Stimulated activated naive CD4-positive, alpha-beta T cell (primary cell): ENCODE measurements at regions not wholly inside any gene's neighbourhood (a gene's known extent, or its start where the extent isn't known, plus 50 kb on each side); places are given as distances from the start of the nearest gene placed in this dataset.

ENCODE experiments used
- DNase-seq, 6 experiments: peaks; one replicate each; lab custom pipeline; 2025; lab: John Stamatoyannopoulos, UW

GRCh38 chr7:18153183-18153748, 125.6 kb upstream of the PRPS1L1 start:
- DNase-seq = no peak

DNA sequence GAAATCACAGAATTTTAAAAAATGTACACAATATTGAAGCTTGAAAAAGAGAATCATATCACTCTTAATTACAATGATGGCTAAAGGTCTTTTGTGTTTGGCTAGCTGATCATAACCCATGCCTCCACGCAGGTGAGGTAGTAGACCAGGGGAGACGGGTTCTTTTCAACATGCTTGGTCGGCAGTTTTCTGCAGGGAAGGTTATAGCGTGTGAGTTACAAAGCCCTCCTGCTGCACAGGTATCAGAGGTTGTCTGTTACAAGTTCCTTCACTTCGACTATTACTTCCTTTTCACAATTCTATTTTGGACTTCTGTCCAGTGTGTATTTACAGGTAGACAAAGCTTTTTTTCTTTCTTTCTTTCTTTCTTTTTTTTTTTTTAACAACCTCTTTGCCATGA, 127.1 kb upstream of the PRPS1L1 start:
- DNase-seq = no peak

- DNase-seq = no peak
These were observed 129.6 kb upstream of the PRPS1L1 start for GRCh38 chr7:18157233-18157632.

- no peak for DNase-seq
These were observed 135.0 kb upstream of the PRPS1L1 start for GRCh38 chr7:18162657-18163056.

- no peak for DNase-seq
These were observed 135.4 kb upstream of the PRPS1L1 start for GRCh38 chr7:18163091-18163490.

GRCh38 chr7:18165166-18165565, 137.5 kb upstream of the PRPS1L1 start:
- no peak for DNase-seq

DNA sequence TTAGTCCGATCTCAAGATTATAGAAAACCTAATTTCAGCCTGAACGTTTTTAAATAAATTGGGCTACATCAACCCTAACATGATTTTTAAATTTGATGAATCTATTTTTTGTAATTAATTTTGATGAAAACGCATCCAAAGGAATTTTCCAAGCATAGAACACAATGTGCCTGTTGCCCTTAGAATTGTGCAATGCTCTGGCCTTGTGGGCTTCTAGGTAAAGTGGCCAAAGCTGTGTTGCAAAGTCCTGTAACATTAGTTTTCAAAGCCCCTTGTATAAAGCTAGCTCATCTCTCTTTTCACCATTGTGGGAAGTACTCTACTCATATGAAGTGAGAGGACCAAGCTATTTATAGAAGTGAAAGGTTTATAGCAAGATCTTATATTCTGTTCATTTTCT, 138.4 kb upstream of the PRPS1L1 start:
- no peak for DNase-seq

GRCh38 chr7:18167815-18168214, 140.2 kb upstream of the PRPS1L1 start:
- no peak for DNase-seq

GRCh38 chr7:18174996-18175395, 147.3 kb upstream of the PRPS1L1 start:
- no peak for DNase-seq

- no peak for DNase-seq
These were observed 148.3 kb upstream of the PRPS1L1 start for GRCh38 chr7:18175801-18176450.

DNA sequence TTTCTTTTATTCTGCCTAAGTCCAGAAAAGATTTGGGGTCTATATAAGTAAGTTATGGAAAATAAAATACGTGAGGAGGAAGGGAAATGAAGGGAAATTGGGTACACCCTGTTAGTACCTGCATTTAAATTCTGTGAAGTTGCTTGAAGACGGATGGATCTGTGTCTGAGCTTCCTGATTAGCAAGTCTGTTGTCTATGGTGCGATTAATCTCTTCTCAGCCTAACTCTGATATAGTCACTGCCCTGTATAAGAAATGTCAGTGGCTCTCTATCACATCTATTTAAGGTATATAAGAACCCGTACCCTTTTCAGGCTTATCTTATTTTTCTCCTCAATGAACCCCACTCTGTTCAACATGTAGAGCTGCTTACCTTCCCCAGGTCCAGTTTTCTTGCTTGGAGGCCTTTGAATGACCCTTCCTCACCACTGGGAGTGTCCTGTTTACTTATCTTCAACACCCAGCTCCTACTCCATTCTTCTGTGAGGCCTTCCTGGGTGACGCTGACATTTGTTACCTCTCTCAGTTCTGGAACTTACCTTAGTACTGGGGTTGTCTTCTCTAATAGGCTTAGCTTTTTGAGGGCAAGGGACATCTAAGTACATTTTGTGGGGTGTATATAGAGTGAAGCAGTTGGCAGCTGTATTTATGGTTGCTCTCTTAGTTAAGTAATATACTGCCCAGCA, 149.6 kb upstream of the PRPS1L1 start:
- no peak for DNase-seq

- no peak for DNase-seq
These were observed 150.4 kb upstream of the PRPS1L1 start for GRCh38 chr7:18177815-18178660.

DNA sequence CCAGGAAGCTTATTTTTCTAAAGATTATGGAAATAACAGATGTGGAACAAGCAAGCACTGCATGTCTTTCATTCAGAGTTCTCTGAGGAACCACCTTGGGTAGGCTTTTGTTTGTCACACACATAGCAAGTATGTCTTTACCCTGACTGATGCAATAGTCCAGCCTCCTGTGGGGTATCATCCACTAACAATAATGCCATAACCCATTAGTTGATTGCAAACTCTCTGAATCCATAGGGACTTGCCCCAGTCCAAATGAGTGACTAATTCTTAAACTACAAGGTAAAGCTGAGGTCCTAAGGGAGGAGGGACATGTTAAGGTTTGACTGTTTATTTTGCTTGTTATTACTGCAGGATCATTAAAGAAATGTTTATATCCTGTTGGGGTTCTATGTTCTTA, 151.4 kb upstream of the PRPS1L1 start:
- DNase-seq = no peak

DNA sequence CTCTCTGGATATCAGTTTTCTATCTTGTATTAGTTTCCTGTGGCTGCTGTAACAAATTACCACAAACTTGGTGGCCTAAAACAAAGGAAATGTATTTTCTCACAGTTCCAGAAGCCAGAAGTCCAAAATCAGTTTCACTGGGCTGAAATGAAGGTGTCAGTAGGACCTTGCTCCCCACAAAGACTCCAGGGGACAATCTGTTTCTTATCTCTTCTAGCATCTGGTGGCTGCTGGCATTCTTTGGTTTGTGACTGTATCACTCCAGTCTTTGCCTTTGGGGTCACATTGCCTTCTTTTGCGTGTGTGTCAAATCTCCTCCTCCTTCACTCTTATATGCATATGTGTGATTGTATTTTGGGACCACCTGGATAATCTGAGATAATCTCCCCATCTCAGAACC, 153.0 kb upstream of the PRPS1L1 start:
- DNase-seq = no peak

- no peak for DNase-seq
These were observed 162.0 kb upstream of the PRPS1L1 start for GRCh38 chr7:18189500-18190126.

DNA sequence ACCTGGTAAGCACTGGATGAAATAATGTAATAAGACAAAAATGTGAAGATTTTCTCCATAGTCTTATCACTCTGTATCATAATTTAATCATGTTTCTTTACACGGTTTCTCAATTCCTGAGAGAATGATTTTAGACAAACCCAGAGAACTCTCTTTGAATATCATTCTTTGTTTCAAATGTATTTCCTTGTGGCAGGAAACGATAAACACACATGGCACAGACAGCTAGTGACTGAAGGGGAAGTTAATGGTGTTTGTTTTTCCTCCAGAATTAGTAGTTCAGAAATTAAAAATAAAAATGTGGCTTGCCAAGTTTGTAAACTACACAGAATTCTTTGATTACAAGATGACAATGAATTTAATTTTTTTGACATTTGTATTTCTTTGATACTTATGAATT, 163.7 kb upstream of the PRPS1L1 start:
- no peak for DNase-seq

DNA sequence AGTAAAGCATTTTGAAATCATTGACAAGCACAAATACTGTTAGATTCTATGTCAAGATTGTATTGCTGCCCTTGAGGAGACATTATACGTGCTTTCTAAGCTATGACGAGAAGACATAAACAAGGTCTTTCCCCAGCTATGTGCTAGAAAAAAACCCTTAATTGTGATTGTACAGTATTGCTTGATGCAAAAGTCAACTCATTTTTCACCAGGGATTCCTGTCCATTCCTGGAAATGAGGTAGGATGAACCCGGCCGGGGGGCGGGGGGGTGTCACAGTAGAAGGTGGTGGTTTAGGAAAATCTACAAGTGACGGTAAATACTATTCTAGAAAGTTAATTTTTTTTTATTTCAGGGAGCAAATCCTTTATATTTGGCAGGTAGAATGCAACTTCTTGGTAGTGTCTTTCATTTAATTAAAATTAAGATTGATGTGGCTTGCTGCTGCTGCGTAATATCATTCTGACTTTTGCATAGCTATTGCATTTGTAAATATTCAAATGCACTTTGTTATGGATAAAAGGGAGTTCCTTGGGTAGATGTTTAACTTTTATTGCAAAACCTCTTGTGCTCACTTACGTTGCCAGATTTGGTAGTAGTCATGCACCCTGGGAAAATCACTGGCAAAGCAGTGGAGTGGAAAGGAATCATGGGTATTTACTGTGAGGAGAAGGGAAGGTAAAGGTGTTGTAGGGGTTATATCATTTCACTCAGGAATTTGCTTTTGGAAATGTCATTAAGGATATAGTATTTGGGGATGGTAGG, 164.4 kb upstream of the PRPS1L1 start:
- DNase-seq = no peak

DNA sequence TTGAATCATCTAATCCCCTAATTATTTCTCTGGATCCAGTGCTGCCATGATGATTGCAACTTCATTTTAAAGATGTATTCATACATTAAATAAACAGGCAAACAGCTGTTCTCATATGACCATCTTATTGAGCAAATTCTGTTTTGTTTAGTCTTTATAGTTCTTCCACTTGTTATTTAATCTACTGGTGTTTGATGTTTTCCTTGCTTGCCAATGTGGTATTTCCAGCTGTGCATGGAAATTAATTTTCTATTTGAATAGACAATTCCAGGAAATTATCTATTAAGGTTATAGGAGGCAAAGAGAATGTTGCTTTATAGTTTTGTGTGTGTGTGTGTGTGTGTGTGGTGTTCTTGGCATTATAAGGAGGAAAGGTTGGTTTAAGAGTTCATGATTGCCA, 167.0 kb upstream of the PRPS1L1 start:
- no peak for DNase-seq

- DNase-seq = no peak
These were observed 169.0 kb upstream of the PRPS1L1 start for GRCh38 chr7:18196638-18197037.

DNA sequence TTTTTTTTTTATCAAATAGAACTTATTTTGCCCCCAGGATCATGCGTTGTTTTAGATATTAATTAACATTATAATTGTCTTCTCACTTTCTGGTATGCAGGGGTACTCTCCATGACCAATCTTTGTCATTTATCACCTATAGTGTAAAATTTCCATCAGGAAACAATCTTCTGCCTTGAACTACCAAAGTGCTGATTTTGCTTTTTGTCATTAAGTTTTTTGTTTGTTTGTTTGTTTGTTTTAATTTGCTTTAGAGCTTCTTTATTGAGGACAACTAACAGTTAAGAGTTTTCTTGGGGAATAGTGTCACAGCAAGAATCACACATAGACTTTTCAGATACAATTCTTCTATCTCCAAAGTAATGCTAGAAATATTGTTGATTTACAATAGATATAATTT, 171.2 kb upstream of the PRPS1L1 start:
- DNase-seq = no peak

DNA sequence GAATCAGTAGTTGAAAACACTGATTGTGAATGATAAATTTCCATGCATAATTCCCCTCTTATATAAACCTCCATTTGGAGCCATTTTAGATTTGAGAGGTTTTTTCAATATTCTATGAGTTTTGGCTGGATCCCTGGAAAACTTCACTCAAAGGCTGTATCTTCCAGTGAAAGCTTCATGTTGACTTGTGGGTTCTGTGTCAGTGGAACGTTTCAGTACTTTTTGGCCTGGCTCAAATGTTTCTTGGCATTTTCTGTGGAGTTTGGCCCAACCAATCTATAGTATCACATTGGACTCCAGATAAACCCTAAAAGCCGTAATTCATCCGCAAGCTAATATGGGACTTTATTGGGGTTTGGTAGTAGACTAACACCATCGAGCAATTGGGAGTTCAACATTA, 172.6 kb upstream of the PRPS1L1 start:
- no peak for DNase-seq

DNA sequence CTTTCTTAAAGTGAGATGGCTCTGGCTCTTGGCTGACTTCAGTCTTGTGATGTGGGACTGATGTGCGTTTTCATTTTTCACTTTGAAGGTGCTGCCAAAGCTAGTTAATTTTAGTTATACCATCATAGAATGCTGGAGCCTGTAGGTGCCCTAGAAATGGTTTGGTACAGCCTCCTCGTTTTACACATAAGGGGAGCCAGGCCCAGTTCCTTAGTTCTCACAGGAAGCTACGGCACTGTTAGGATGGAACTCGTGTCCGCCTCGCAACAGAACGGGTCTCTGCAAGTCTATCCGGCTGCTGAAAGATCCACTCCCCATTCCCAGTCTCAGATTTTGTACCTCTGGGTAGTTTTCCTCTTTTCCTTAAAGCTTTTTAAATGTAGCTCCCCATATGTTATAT, 173.2 kb upstream of the PRPS1L1 start:
- DNase-seq = no peak
